Activated B cell treated with CpG ODN at 0.5 μM for 24 hours (primary cell): ENCODE measurements at regions not wholly inside any gene's neighbourhood (a gene's known extent, or its start where the extent isn't known, plus 50 kb on each side); places are given as distances from the start of the nearest gene placed in this dataset.

ENCODE experiments used
- ATAC-seq: fragments of 200-7000 bp; cut with Tn5 transposase; one replicate; pipeline ENCODE4 v1.10.0; 2021; ENCODE audit warnings: low read depth, mild to moderate bottlenecking, moderate library complexity
- CTCF ChIA-PET: fragments of 350-600 bp; sonication (Branson Sonifier 250); formaldehyde crosslinking; loops from one replicate; lab custom pipeline; 2021; ENCODE audit warnings: antibody characterized with exemption; lab: Charles Lee
- POLR2A ChIA-PET: fragments of 350-600 bp; sonication (Branson Sonifier 250); formaldehyde crosslinking; loops from one replicate; lab custom pipeline; 2021; ENCODE audit warnings: antibody characterized with exemption; lab: Charles Lee
- DNase-seq: peaks from one replicate; pipeline ENCODE4 v3.0.0; 2022
- H3K27ac Mint-ChIP-seq: one replicate; pipeline ENCODE4 v1.8.0; 2020; ENCODE audit warnings: mixed read lengths
- H3K27me3 Mint-ChIP-seq: one replicate; pipeline ENCODE4 v1.8.0; 2021; ENCODE audit warnings: mixed read lengths
- H3K36me3 Mint-ChIP-seq: one replicate; pipeline ENCODE4 v1.8.0; 2021; ENCODE audit warnings: low read depth, mixed read lengths
- H3K4me1 Mint-ChIP-seq: one replicate; pipeline ENCODE4 v1.8.0; 2021; ENCODE audit warnings: mixed read lengths
- H3K4me3 Mint-ChIP-seq: one replicate; pipeline ENCODE4 v1.8.0; 2020; ENCODE audit warnings: mild to moderate bottlenecking, mixed read lengths
- H3K9me3 Mint-ChIP-seq: one replicate; pipeline ENCODE4 v1.8.0; 2020; ENCODE audit warnings: mixed read lengths
- CTCF ChIP-seq: fragments of 200-600 bp; IDR thresholded peaks from one replicate; pipeline ENCODE4 v1.8.0; 2022; ENCODE audit warnings: antibody characterized with exemption, mild to moderate bottlenecking
- intact Hi-C: fragments of 100-400 bp; cut with micrococcal nuclease; formaldehyde crosslinking; loops from one replicate; pipeline ENCODE4 v1.15.1; 2024

- ChIA-PET POLR2A (no interaction called here), CTCF (no interaction called here)
- intact Hi-C loops, result no loop called here
- no peak overlapping the region for H3K27ac Mint-ChIP-seq
- H3K36me3 Mint-ChIP-seq, result no peaks in the 10 kb centered on the region
- H3K4me1 Mint-ChIP-seq, result no peaks in the 10 kb centered on the region
- DNase-seq (no peak), ATAC-seq (no peak)
- no peak for TF ChIP-seq CTCF
- peaks cover 14% of the 10 kb centered on the region for H3K9me3 Mint-ChIP-seq
- no peak overlapping the region for H3K4me3 Mint-ChIP-seq
- H3K27me3 Mint-ChIP-seq, result no peaks in the 10 kb centered on the region
These were observed 1536.4 kb downstream of the TECRL start for GRCh38 chr4:62872856-62873255.

GRCh38 chr4:62871078-62871477 lies 1538.2 kb downstream of the TECRL start:
- intact Hi-C loops, result no loop called here
- no peak overlapping the region for H3K27ac Mint-ChIP-seq
- ATAC-seq (no peak), DNase-seq (no peak)
- no peak for TF ChIP-seq CTCF
- ChIA-PET CTCF (no interaction called here), POLR2A (no interaction called here)
- no peak overlapping the region for H3K4me3 Mint-ChIP-seq
- no peaks in the 10 kb centered on the region for H3K27me3 Mint-ChIP-seq
- H3K4me1 Mint-ChIP-seq, result no peaks in the 10 kb centered on the region
- H3K36me3 Mint-ChIP-seq, result no peaks in the 10 kb centered on the region
- H3K9me3 Mint-ChIP-seq, result peaks cover 11% of the 10 kb centered on the region

DNA sequence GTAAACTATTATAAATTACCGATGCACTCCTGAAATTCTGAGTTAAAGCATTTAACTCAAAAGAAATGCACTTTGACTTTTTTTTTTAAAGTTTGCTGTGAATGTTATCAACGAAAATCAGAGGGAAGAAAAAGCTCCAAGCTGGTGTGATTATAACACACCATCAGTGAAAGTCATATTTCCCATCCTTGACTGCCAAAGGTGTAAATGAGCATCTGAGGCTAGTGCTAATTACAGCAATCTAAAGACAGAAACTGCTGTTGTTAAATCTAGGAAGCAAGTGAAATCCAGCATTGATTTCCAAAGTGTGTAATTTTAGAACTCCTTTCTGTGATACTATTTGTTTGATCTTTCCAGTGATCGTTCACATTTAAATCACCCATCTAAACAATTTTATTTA lies 1538.8 kb downstream of the TECRL start:
- Mint-ChIP-seq H3K27me3 (no peaks in the 10 kb centered on the region), H3K36me3 (no peaks in the 10 kb centered on the region), H3K4me3 (no peak overlapping the region), H3K27ac (no peak overlapping the region), H3K4me1 (no peaks in the 10 kb centered on the region), H3K9me3 (peaks cover 11% of the 10 kb centered on the region)
- no peak for TF ChIP-seq CTCF
- intact Hi-C loops, result no loop called here
- ATAC-seq (no peak), DNase-seq (no peak)
- POLR2A ChIA-PET, result no interaction called here
- CTCF ChIA-PET, result no interaction called here

DNA sequence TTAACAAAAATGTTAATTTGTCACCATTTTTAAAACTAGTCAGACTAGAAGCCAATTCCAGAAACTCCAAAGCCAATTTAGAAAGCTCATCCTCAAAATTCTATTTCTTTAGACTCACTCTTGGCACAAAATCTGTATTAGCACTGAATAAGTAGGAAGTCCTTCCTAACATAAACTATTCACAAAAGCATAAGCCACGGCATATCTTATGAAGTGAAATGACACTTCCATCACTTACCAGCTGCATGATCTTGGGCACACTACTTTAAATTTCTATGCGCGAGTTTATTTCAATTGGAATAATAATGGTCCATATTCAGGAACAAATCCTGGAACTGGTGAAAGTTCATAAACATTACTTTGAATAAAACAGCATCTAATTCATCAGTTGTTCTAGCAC lies 1544.0 kb downstream of the TECRL start:
- ATAC-seq, result no peak
- no peak for DNase-seq
- POLR2A ChIA-PET, result no interaction called here
- H3K9me3 Mint-ChIP-seq, result no peaks in the 10 kb centered on the region
- H3K36me3 Mint-ChIP-seq, result no peaks in the 10 kb centered on the region
- intact Hi-C loops, result no loop called here
- CTCF ChIA-PET, result no interaction called here
- no peak overlapping the region for H3K27ac Mint-ChIP-seq
- no peaks in the 10 kb centered on the region for H3K4me1 Mint-ChIP-seq
- H3K27me3 Mint-ChIP-seq, result no peaks in the 10 kb centered on the region
- TF ChIP-seq CTCF, result no peak
- H3K4me3 Mint-ChIP-seq, result no peak overlapping the region

- no peak overlapping the region for H3K27ac Mint-ChIP-seq
- intact Hi-C loops, result no loop called here
- ATAC-seq, result no peak
- no peaks in the 10 kb centered on the region for H3K27me3 Mint-ChIP-seq
- H3K36me3 Mint-ChIP-seq, result no peaks in the 10 kb centered on the region
- TF ChIP-seq CTCF, result no peak
- H3K4me3 Mint-ChIP-seq, result no peak overlapping the region
- CTCF ChIA-PET, result no interaction called here
- H3K9me3 Mint-ChIP-seq, result peaks cover 3% of the 10 kb centered on the region
- no peak for DNase-seq
- no peaks in the 10 kb centered on the region for H3K4me1 Mint-ChIP-seq
- POLR2A ChIA-PET, result no interaction called here
These were observed 1559.6 kb downstream of the TECRL start for GRCh38 chr4:62849696-62850095.
